ENCODE measurements at regions not wholly inside any gene's neighbourhood (a gene's known extent, or its start where the extent isn't known, plus 50 kb on each side); places are given as distances from the start of the nearest gene placed in this dataset.
A peak's percentile ranks its signal among the peaks of the same experiment; 100 is the strongest.

DNA sequence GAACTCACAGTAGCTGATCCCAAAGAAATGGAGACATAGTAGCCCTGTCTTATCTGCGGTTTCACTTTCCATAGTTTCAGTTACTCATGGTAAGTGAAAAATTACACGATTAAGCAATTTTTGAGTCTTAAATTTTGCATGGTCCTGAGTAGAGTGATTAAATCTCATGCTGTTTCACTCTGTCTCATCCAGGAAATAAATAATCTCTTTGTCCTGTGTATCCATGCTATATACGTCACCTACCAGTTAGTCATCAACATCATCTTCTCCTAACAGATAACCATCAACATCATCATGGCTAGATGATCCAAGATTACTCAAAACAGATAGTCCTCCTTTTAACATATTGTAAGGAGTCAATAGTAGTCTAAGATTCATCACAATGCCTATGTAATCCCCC lies 1589.3 kb downstream of the BRINP3 start:
- no peak for DNase-seq (ENCODE audit: low read depth in 2 of 3, low spot score in 2 of 3)

DNA sequence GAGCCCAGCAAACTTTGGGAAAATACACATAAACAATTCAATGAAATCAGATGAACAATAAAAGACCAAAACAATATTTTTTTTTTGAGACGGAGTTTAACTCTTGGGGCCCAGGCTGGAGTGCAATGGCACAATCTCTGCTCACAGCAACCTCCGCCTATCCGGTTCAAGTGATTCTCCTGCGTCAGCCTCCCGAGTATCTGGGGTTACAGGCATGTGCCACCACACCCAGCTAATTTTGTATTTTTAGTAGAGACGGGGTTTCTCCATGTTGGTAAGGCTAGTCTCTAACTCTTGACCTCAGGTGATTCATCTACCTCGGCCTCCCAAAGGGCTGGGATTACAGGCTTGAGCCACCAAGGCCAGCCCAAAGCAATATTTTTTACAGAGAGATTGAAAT lies 1588.5 kb downstream of the BRINP3 start:
- DNase-seq (ENCODE audit: low read depth in 2 of 3, low spot score in 2 of 3), result no peak

DNA sequence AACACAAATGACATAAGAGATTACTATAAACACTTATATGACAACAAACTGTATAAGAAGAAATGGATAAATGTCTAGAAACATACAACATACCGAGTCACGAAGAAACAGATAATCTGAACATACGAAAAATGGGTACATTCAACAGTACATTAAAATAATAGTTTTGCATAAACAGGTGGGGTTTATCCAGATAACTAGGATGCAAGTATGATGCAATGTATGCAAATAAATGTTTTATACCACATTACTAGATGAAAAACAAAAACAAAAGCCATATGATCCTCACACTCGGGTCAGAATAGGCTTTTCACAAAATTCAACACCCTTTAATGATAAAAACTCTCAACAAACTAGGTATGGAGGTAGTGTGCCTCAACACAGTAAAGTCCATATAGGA lies 1585.7 kb downstream of the BRINP3 start:
- DNase-seq (ENCODE audit: low read depth in 2 of 3, low spot score in 2 of 3), result no peak

DNA sequence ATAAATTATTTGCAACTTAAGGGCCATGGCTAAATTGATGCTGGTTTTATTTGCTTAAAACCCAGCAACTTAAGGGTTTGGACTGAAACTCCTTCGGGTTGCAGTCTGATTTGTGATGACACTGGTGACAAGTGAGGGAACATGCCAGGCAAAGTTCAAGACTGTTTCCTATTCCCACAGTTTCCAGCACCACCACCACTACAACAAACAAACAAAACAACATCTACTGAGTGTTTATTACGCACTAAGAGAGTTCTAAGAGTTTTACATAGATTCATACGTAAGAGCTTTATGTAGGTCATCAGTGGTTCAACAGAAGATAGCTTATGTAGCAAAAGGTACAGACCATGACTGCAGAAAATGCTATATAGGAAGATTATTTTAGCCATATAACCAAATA lies 1582.1 kb downstream of the BRINP3 start:
- no peak for DNase-seq (ENCODE audit: low read depth in 2 of 3, low spot score in 2 of 3)

DNA sequence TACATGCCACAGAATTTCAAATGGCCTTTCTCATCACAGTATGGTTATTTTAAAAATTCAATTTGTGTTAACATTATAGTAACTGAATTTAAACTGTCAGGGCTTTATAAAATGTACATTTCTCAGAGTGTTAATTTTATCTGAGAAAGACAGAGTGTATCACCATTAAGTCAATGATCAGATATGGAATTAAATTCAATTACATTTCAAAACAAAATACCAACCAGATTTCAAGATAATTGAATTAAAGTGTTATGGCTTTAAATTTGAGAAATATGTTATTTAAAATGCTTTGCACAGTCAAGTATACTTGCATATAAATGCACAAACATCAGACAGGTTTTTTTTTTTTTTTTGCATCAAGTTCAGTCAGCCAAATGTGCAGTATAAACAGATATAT lies 1574.4 kb downstream of the BRINP3 start:
- DNase-seq (ENCODE audit: low read depth in 2 of 3, low spot score in 2 of 3), result no peak

DNA sequence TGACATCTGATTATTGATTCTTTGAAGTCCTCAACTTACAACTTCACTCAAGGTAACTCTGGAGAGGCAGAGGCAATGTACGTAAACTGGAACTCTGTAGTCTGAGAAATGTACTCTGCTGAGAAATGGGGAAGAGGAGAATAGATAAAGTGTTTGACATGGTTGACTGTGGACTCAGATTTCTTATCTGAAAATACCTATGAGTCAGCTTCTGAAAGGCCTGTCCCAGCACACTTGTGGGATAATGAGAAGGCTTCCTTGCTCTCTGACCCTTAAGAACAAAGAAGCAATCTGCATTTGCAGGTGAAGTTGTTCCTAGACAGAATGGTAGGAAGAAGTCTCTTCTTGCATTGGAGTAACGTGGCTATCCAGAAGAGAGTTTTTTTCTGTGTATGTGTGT lies 1573.5 kb downstream of the BRINP3 start:
- DNase-seq (ENCODE audit: low read depth in 2 of 3, low spot score in 2 of 3), result no peak

DNA sequence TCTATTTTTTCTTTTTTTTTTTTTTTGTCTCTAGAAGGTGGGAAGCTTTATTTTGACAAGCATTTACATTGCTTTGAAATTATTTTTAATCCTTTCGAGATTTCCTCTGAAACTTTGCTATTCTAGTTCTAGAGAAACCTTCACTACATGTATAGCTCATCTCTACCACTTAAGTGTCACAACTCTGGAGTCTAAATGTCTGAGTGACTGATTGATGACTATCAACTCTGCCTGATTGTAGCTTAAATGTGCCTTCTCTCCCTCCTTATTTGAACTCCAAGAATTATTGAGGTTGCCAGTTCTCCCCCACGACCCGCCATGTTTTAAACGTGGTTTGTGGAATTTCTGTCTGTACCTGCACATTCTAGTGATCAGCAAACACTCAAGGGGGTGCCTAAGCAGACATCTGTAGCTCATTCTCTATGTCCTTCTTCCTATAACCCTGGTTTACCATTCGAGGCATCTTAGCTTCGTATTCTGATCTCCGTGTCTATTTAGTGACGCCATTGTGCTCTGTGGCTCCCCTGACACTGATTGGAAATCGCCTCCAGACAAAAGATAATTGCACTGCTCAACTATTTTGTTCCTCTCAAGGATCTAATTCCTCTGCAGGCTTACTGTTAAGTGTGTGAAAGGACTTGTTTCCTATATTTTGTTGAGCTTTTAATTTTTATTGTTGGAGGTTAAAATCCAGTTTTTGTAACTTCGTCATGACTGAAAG lies 1570.6 kb downstream of the BRINP3 start:
- no peak for DNase-seq (ENCODE audit: low read depth in 2 of 3, low spot score in 2 of 3)

DNA sequence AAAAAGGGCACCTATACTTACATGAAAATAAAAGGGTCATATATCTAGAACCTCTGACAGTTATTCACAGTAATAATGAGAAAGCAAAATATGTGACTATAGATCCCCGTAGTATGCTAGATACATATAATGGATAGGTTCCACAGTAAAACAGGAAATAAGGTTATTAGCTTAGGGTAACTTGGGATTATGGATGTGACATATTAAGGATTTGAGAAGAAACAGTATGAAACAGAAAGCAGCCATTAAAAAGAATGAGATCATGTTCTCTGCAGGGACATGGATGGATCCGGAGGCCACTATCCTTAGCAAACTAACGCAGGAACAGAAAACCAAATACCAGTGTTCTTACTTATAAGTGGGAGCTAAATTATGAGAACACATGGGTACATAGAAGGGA lies 1547.3 kb downstream of the BRINP3 start:
- DNase-seq (ENCODE audit: low read depth in 2 of 3, low spot score in 2 of 3), result no peak

DNA sequence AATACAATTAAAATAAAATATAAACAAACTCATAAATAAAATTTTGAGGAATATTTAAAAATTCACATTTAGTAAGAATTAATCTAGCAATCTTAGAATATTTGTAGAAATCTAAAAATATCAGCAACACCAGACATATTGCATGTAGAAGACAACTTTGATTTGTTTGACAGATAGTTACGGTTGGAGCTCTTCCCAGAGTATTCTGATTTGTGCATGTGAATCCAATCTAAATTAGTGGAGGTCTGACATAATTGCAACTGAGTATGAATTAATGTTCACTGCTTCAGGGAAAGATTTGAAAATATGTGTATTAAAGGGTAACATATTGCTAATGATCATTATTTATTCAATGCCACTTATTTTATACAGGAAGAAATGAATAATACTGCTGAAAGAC lies 1546.2 kb downstream of the BRINP3 start:
- DNase-seq (ENCODE audit: low read depth in 2 of 3, low spot score in 2 of 3), result no peak

DNA sequence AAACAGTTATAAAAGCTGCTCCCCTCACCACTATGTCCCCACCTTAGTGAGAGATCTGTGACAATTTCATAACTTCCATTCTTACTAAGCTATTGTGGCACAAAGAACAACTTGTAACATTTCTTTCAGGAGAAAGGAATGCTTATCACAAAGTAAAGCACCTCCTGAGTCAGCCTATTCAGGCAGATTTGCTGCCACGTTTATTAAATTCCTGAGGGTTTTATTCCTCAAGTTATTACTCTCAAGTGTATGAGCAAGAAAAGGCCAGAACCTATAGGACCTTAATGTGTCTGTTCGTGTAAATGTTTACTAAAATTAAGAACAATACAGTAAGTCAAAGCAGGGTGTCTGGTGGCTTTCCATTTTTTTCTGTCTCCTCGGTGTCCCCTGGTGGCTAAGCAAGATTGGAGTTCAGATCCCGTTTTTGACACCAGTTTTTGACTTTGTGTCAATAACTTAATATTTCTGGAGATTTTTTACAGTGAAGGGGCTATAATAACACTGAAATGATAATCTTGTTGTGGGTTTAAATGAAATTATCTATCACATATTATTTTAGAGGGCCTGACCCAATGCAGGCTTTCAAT lies 1539.6 kb downstream of the BRINP3 start:
- DNase-seq (ENCODE audit: low read depth in 2 of 3, low spot score in 2 of 3), result peak in 2 of 3 donors; percentile 3 to 28

DNA sequence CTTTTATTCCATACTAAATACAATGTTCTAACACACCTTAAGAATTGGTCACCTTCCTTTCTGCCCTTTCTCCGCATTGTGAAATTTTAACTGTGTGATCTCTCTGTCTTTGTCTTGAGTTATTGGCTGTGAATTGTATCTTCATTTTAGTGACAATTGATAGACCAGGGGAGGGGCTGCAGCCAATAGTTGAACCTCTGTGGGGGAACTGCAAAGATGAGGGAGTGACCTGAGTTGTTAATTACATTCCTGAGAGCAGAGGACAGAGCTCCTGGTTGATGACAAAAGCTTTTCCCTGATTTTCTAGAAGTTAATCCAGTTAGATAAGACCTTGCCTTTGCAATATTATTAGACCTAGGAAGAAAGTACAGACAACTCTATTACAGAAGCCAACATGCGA lies 1535.7 kb downstream of the BRINP3 start:
- DNase-seq (ENCODE audit: low read depth in 2 of 3, low spot score in 2 of 3), result no peak

DNA sequence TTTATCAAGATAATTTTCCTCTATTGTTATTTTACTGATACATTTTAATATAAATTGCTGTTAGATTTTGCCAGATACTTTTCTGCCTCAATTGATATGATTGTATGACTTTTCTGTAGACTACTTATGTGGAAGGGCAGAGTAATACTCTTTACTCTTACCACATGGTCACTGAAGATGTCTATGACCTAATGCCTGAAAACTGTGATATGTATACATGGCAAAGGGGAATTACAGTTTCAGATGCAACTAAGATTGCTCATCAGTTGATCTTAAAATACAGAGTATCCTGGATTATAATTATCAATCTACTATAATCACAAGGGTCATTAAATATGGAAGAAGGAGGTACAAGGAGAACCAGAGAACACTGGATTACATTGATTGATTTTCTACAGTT lies 1528.0 kb downstream of the BRINP3 start:
- no peak for DNase-seq (ENCODE audit: low read depth in 2 of 3, low spot score in 2 of 3)

DNA sequence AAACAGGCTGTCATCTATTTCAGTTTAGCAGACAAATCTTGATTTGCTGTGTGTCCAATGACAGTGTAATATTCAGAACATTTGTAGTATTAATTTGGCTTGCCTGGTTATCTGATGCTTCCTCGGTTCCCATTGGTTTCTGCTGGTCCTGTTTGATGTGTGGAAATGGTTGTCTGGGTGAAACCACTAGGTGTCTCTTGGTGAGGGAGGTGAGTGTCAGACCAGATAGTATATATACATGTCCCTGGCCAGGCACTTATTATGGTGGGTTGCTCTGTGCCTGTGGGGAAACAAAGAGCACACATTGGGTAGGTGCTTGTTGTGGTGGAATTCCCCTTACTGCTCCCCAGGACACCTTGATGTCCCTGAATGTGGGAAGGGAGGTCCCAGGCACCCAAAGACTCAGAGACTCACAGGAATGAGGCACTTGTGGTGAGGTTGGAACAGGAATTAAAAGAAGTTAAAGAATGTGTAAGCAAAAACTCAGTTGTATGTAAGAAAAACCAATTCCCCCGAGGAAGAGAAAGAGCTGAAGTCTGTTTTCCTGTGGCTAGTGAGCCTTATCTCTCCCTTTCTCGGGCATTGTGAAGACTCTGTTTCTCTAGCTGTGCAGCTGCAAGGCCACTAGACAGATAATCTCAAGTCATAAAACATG lies 1519.1 kb downstream of the BRINP3 start:
- no peak for DNase-seq (ENCODE audit: low read depth in 2 of 3, low spot score in 2 of 3)

DNA sequence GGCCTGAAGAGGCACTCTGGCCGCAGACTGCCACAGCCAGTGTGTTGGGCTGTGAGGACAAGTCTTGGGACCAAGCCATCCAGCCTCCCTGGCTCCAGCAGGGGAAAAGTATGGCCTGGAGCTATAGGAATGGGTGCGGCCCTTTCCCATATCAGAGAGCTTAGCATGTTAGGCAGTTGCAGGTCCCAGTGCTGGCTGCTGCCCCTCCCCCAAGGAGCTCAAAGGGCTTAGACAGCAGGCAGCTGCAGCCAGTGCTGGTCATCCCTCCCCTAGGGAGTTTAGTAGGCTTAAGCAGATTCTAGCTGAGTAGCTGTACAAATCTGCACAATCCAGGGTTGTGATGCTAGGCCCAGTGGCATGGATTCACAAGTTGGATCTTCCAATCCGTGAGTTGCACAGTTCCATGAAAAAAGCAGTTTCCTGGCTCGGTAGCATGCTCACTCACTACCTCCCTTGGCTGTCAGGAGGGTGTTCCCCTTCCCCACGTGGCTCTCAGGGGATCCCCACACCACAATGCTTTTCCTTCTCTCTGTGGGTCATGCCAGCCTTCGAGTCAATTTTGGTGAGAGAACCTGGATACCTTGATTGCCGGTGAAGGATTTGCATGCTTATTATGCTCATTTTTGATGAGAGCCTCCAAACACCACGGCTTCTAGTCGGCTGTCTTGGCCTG lies 1490.8 kb downstream of the BRINP3 start:
- no peak for DNase-seq (ENCODE audit: low read depth in 2 of 3, low spot score in 2 of 3)

DNA sequence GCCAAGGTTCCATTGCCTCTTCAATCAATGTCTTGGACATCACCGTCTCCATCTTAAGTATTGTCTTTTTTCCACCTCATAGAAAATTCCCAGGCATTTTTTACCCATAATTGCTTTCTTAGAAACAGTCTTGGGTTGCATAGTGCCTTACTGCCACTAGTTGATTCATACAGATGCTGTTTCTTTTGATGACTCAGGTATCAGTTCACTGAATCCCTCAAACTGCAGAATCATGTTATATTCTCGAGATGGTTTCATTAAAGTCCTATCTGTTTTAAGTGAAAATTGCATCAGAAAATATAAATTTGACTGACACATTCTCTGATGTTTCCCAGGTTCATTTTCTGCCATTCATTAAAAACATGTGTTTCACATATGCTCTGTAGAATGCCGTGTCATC lies 1489.1 kb downstream of the BRINP3 start:
- no peak for DNase-seq (ENCODE audit: low read depth in 2 of 3, low spot score in 2 of 3)

DNA sequence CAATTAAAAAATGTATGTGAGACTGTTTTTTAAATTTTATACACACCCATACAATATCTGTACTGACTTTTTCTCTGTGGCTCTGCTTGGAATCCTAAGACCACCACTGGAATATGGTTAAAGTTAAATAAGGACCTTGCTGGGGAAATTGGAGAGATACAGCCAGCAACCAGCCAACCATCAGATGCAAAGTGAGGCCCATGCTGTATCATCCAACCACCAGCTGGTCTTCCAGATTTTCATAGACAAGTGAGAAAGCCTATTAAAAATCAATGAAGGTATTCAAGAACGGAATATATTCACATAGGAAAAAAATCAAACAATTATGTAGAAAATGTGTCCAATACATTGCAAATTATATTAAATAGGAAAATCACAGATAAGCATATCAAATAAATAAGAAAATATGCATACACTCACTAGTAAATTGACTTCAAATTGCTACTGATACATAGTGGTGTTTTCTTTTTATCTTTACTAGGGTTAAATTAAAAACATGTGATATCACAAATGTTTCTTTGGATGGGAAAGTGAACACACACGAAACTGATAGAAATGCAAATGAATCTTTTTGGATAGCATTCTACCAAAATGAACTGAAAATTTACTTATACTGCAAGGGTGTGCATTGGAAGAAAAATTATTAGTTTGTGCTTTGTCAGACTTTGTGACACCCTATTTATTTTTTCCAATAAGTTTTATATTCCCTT lies 1486.3 kb downstream of the BRINP3 start:
- no peak for DNase-seq (ENCODE audit: low read depth in 2 of 3, low spot score in 2 of 3)

DNA sequence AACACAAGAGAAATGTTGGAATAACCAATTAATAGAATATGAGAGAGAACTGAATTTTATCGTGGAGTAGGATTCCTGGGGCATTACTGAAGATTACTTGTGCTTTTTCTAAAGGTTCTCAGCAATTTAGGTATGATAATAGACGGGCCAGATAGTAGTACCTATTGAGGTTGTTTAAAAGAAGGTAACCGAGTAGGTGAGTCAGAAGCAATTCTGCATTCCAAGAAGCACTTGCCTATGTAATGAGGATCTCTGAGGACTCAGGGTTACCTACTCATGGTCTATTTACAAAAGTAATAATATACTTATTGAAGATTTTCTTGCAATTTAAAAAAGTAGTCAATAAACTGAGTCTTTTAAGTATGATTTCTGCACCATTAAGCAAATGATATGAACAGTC lies 1469.8 kb downstream of the BRINP3 start:
- DNase-seq (ENCODE audit: low read depth in 2 of 3, low spot score in 2 of 3), result no peak

DNA sequence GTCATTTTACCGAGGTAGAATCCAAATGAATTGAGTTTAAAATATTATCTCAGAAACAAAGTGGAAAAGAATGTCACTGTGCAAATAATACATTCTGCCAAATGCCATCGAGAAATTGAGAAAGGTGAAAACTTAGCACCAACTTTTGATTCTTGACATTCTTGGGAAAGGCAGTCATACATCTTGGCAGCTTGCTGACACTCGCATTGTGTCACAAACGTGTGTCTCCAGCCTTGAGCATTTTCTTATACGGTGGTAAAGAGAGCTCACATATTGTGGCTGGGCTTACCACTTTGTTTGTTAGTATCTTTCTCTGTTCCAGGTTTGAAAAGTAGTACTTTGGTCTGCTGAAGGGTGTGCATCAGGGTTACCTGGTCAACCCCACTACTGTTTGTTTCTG lies 1456.1 kb downstream of the BRINP3 start:
- DNase-seq (ENCODE audit: low read depth in 2 of 3, low spot score in 2 of 3), result no peak

DNA sequence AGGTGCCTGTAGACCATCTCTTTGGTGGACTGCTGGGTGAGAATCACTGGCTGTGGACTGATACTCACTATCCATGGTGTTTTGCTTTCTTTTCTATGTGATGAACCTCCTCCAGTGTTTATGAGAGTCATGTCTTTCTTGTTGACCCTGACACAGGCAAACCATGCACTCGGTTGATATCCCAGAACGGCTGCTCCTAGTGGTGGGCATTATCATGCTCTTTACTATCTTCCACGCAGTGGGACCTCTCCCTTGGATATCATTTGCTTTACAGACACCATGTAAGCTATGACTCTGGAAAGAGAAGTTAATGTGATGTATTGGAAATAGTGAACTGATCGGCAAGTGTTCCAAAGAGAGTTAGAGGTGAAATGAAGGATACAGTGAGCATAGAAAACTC lies 1455.6 kb downstream of the BRINP3 start:
- DNase-seq (ENCODE audit: low read depth in 2 of 3, low spot score in 2 of 3), result no peak

DNA sequence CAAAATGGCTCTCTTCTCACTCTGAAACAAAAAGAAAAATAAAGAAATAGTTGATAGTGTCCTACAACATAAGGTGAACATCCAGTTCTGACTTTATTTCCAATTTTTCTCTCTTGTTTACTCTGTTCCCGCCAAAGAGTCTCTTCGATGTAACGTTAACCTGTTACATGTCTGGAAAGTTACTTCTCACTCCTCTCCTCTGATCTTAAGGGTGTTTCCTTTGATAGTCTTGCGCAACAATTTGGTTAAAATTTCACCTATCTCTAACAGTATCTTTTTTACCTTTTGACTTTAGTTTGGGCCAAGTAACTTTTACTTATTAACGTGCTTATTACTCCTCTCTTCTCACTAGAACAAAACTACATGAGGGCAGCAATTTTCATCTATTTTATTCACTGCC lies 1450.2 kb downstream of the BRINP3 start:
- no peak for DNase-seq (ENCODE audit: low read depth in 2 of 3, low spot score in 2 of 3)

DNA sequence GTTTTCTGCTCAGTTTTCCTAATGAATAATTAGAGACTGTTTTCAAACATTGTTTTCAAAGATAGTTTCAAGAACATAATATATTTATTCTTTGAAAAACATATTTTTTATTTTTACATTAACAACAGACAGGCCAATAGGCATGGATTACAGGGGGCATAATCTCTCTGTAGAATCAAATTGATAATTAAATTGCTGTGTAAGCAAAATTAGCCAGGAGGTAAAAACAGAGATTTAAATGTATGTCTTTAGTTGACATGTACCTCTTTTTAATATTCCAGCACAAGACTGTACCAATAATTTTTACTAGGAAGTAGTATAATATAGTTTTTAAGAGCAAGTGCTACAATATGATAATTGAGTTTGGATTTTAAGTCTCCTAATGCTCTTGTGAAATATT lies 1444.5 kb downstream of the BRINP3 start:
- no peak for DNase-seq (ENCODE audit: low read depth in 2 of 3, low spot score in 2 of 3)
